GM18867 (cell line): ENCODE measurements at regions not wholly inside any gene's neighbourhood (a gene's known extent, or its start where the extent isn't known, plus 50 kb on each side); places are given as distances from the start of the nearest gene placed in this dataset.
A peak's percentile ranks its signal among the peaks of the same experiment; 100 is the strongest.

Experiments used
- ATAC-seq: cut with Tn5 transposase; IDR thresholded peaks from one replicate; pipeline ENCODE4 v1.9.1; 2021; ENCODE audit warnings: mild to moderate bottlenecking, moderate library complexity; ENCODE audit not compliant: unreplicated experiment

DNA sequence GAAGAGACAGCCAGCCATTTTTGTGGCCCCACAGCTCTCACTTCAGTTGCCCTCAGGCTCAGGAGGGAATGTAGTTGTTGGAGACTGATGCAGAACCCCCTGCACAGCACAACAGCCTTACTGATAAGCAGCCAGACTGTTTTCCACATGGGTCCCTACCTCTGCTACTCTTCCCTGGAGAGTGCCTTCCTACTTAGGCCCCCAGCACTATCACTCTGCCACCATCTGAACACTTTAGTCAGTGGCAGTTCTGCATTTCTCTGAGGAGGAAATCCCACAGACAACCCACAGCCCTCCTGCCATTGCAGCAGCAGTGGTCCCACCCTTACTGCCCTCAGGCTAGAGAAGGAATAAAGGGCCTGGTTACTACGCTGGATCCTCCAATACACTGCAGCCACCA is 61.8 kb upstream of the PTPRD start:
- ATAC-seq = no peak

DNA sequence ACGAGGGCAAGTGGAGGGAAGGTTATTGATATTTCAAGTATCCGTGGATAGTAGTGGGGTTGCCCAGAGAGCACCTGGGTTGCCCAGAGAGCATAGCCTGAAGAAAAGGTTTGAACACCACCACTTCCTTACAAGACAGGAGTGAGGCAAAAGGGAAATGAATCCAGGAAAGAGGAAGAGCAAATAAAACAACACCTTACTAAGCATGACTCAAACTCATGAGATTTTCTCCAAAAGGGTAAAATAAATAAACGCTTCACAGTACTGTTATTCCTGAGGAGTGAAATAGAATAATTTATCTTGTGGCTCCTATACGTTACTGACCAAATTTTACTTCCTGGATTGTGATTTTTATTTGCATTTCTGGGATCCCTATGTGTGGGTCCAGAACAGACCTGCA is 65.2 kb upstream of the PTPRD start:
- no peak for ATAC-seq

DNA sequence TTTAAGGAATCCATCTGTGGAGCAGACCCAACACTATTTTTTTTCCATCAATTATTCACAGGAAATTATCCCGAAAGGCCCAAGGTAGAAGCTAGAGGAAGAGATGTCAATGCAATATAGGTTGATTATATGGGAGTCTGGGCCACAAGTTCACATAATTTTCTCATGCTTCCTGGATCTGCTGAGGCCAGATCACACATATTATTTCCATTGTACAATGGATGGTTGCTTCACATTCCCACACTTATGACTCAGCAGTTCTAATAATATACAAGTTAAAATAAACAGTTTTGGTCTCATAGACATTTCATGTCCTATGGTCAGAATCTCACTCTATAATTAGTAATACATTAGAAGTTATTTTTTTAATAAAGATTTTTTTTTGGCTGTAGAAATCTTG is 66.0 kb upstream of the PTPRD start:
- no peak for ATAC-seq

DNA sequence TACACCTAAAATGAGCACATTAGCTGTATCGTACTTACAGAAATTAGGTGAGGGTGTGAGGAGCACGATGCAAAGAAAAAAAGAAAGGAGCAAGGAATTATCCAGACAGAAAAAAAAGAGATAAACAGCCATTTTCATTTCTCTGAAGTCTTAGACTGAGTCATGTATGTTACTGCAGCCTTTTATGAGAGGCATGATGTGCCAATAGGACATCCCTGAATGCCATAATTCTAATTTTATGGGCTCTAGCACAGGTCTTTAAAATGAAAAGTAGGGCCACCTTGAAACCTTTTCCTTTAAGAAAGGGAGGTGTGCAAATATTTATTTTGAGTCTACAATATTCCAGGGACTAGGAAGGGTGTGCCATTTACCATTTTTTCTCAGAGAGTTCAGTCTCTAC is 74.1 kb upstream of the PTPRD start:
- ATAC-seq = no peak

DNA sequence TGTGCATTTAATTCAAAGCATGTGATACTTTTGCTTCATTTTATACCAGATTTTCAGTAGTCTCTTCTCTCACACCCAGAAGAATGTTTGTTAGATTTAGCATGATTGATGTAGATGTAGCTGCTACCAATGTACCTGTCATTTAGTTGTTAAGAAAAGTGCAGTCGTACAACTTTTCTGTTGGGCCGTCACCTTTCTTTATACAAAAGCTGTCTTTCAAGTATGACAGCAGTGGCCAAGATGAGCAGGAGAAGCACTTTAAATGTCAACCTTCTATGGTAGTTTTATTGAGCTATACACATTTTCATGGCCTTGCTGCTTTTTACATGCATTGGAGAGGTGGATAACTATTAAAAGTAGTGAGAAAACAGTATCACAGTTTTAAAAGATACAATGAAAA is 77.7 kb upstream of the PTPRD start:
- no peak for ATAC-seq

DNA sequence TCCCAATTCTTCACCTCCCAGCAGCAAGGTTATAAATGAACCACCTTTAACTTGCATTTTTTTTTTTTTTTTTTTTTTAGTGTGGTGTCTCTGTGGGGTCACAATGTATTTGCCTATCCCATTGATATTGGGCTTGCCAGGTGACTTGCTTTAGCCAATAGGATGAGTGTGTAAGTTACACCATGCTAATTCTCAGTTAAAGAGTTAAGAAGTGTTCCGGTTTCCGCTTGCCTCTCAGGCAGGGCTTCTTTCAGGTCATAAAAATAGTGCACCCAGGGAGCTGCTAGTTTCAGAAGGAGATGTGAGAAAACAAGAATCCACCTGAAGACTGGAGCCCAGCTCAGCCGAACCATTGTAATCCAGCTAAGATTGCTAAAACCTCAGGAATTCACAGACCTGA is 84.2 kb upstream of the PTPRD start:
- peak; percentile 42 for ATAC-seq

DNA sequence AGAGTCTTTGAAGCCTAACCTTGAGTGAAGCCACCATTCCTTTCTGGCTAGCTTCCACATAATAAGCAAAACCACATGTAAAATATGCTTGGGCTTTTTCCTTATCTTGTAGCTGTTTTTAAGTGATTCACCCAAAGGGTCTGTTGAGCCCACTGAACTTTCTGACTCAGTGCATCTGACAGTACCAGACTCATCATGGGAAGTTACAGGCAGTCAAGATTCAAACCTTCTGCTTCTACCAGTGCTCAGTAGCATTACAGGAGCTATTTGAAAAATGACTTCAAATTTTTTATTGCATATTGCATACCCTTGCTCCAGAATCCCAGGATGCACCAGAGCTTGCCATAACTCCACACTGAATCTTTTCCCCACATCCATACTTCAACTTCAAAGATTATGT is 87.5 kb upstream of the PTPRD start:
- ATAC-seq = no peak

DNA sequence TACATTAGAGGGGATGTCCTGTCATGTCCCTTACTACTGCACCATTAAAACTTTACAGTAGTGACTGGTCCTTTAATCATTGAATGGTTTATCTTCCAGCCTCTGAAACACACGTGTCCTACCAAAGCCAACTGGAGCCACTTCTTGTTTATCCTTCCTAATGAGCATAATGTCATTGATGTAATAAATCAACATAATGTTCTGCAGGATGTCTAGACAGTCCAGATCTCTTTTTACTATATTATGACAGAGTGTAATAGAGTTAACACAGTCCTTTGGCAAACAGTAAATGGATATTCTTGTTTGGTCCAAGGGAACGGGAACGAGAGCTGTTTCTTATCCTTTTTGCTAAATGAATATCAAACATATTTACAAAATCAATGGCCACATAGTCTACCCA is 88.1 kb upstream of the PTPRD start:
- no peak for ATAC-seq

DNA sequence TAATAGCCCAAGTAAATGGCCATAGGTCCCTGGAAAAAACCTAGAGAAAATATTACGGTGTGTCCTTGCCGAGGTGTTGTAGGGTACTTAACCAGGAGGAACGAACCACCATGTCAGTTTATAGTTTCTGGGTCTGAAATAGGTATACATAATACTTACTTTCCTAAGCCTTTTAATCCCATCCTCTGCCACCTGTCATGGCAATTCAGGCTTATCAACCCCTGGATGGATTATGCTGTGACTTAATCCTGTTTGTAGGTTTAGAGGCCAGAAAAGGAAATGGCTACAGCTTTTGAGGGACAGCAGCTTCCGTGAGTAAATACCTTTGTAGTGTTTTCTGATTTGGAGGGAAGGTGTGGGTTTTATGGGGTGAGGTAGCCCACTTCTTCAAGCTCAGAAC is 89.1 kb upstream of the PTPRD start:
- ATAC-seq = no peak

DNA sequence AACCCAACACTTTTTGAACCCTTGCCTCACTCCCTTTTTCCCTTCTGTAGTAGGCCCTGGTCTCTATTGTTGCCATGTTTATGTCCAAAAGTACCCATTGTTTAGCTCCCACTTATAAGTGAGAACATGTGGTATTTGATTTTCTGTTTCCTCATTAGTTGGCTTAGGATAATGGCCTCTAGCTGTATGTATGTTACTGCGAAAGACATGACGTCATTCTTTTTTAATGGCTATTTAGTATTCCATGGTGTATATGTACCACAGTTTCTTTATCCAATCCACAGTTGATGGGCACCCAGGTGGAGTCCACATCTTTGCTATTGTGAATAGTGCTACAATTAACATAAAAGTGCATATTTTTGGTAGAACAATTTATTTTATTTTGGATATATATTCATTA is 90.3 kb upstream of the PTPRD start:
- ATAC-seq = no peak

DNA sequence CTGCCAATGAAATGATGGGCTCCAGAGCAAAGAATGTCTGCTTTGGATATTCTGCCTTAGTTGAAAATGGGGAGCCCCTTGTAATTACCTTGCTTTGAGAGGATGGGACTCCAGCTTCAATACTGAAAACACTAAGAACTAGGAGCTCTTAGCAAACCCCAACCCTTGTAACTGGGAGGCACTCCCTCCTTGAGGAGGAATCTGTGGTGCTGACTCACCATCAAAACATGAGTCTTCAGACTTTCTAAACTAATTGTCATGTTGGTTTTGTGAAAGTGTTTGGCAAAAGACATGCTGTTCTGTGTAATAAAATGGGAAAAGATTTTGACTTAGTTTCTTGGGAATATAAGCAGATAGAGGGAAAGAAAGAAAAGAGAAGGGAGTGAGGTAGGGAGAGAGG is 91.9 kb upstream of the PTPRD start:
- ATAC-seq = no peak

DNA sequence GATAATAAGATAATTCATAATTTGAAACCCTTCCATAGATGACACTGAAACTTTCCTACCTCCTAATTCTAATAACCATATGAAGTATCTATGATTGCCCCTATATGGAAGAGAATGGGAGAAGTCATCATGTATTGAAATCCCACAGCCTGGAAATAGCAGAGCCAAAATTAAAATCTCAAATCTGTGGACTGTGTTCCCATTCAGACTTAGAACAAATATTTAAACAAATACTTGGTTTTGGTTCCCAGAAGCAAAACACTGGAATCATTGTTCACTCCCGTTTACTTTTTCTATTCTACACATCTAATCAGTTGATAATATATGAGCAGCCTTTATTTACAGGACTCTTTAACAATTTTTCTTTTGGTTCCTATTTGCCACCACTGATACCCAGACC is 92.6 kb upstream of the PTPRD start:
- ATAC-seq = no peak

DNA sequence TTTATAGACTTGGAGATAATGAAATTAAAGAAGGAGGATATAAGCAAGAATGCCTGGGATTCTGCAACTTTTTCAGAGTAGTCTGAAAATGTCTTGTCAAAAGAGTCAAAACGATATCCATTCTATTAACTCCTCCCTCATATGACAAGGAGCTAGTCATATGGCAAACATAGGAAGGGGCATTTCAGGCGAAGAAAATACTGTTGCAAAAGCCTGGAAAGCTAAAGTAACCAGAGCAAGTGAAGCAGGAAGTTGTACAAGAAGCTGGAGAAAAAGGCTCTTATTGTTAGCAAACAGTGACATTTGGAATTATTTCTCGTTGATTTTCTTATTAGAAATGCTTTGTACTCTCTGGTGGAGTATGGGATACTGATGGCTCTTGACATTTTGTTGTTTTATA is 94.0 kb upstream of the PTPRD start:
- no peak for ATAC-seq

DNA sequence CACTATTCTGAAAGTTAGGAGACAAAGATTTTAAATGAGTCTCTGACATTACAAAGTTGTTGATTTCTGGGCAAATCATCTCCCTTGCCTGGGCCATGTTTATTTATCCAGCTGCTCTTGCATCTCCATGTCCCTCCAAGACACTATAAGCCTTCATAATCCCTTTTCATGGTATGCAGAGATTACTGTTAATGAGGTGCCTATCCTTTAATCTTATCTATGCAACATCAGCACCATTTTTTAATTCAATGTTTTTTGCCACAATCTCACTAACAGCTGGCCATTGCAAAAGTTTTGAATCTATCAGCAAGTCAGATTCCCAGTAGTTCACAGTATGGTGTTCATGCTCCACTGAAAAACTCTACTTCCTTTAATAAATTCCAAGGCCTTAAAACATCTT is 108.5 kb upstream of the PTPRD start:
- no peak for ATAC-seq

DNA sequence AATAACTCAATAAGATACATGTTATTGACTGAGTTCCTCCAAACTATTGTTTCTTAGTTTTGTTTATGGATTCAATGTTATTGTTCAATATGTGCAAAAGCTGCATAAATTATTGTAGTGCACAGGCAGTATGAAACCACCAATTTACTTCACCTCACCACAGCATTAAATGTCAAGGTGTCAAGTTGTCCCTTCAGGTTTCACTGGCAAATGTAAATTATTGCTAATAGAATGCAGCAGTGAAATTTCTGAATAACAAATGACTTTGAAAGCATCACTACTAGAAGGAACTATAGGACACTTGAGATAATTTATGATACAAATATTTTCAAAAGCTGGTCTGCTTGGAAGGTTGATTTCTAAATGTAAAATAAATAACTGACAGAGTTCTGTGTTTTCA is 116.4 kb upstream of the PTPRD start:
- ATAC-seq = no peak

DNA sequence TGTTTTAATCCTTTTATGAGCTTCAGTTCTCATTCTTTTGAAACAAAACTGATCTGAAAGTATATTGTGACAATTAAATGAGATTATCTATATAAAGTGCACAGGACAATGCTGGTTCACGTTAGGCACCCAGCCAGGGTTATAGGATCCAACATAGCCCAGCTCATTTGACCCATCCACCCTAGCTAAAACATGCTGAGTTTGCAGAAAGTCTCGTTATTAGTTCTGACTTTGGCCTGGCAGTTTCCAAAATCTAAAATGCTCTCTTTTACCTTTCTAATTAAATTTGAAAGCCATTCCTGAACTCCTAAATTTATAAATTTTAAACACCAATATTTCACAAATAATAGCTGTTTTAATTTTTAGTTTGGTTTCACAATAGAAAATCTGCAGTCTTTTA is 131.9 kb upstream of the PTPRD start:
- no peak for ATAC-seq

DNA sequence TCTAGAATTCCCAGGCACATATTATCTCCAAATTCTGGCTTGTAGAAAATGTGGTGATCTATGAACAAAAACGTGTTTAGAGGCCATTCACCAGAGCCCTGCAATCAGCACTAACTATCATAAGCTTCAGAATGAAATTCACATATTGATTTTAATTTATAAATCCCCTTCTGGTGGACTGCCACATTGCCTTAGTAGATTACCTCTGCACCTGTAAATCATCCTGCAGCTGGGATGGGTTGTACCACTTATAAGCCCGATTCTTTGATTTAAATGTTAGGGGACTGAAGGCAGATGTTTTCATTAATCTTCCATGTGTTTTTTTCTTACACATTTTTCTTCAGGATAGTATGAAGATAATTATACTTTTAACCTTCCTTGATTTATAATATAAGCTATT is 140.7 kb upstream of the PTPRD start:
- no peak for ATAC-seq

DNA sequence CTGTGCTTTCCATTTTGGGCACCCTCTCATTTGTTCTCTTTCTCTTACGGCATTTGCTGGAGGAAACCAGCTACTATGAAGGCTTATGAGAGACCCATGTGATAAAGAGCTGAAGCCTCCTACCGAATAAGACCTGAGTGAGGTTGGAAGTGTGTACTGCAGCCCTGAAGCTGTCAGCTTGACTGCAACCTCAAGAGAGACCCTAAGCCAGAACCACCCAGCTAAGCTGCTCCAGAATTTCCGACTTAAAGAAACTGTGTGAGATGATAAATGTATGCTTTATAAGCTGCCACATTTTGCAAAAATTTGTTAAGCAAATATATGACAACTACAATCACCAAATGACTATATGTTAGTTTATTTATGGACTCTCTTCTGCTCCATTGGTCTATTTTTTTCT is 151.7 kb upstream of the PTPRD start:
- ATAC-seq = no peak

DNA sequence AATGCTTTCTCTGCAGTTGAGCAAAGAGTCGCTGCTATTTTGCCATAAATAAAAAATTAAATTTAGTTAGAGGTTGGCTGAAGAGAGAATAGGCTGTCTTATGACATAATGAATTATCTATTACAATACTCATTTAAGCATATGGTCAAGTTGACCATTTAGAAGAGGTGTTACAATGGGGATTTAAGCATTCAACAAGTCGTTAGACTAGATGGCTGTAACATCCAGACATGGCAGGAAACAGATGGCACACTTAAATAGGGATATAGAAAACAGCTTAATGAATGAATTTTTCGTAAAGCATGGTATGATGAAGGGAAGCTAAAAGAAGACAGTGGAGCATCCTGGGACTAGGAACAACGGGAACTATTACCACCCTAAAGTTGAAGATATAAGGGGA is 160.3 kb upstream of the PTPRD start:
- ATAC-seq = no peak

DNA sequence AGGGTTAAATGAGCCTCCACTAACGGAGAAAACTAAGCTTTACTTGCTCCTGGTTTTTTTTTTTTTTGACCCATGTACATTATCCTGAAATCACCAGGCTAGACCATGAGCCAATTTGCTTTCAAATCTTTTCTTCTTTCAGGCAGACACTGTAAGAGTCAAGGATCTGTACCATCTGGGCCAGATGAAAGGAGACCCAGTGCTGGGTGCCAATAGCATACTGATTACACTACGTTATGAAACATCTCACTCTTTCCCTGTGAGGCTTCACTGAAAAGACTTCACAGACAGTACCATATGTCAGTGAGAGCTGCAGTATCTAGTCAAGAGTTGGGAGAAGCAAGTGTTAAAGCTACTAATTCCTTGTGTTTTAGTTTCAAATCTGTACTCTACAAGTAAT is 161.2 kb upstream of the PTPRD start:
- no peak for ATAC-seq

DNA sequence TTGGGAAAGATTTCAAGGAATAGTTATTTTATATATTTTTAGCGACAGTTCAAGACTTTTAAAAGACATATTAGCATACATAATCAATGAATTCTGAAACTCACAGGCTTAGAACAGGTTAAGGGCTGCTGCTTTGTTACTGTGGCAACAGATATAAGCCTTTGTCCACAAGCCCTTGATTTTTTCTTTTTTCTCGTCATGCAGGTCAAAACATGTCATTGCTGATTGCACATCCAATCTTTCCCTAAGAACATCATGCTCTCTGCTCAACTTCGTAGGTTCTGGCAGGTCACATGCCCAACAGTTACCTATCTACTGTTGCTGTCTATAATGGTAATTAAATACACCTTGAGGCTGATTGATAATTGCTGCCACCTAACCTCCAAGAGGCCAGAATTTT is 172.5 kb upstream of the PTPRD start:
- ATAC-seq = no peak

DNA sequence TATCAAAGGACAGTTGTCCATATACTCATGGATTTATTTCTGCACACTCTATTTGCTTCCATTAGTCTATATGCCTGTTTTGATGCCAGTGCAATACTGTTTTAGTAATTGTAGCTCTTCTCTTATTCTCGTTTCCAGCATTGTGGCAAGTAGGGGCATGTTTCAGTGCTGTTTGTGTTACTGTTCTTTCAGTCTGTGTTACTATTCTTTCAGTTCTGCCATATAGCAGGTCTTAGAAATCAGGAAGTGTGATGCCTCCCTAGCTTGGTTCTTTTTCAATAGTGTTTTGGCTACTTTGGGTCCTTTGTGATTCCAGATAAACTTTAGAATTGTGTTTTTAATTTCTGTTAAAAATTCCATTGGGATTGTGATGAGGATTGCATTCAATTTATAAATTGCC is 180.5 kb upstream of the PTPRD start:
- ATAC-seq = no peak

DNA sequence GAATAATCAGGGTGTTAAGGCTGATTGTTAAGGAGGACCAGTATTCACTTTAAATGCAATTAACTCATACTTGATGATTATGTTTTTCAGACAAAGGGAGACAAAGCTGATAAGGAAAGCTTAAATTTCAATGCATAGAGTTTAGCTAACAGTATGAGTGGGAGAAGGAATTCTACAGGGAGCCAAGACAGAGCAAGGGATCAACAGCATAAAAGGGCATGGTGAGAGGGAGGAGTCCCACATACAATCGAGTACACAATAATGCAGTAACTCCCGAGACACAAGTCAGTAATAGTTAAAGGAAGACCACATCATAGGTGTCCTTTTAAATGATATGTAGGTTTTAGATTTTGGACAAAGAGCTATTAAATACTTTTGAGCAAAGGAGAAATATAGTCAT is 191.7 kb upstream of the PTPRD start:
- ATAC-seq = no peak

DNA sequence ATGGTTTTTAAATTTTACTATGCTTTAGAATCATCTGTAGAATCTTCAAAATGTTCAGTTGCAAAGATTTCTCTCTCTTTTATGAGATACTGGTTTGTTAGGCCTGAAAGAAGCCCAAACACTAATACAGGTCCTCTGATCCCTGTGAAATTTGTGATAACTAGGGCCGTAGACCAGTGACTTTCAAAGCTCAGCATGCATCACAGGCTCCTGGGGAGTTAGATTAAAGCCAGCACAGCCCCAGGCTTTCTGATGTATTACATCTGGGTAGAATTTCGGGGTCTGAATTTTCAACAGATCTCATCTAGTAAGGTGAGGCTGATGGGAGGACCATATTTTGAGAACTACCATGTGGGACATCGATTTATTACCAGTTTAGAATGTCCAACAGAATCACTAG is 194.1 kb upstream of the PTPRD start:
- ATAC-seq = no peak
